ENCODE measurements at regions not wholly inside any gene's neighbourhood (a gene's known extent, or its start where the extent isn't known, plus 50 kb on each side); places are given as distances from the start of the nearest gene placed in this dataset.
"Not testable (repeated sequence)": the region's sequence is repeated elsewhere in the genome, so short reads cannot be mapped to it uniquely, and the experiment has no call there.

GRCh38 chr2:184039493-184039892, 558.8 kb upstream of the ZNF804A start:
- in situ Hi-C loops (cut with HindIII; ENCODE audit: low sequenced_read_pairs): no loop called here
- no peak overlapping the region for H3K4me3 ChIP-seq (ENCODE audit: low read depth, low read length)

DNA sequence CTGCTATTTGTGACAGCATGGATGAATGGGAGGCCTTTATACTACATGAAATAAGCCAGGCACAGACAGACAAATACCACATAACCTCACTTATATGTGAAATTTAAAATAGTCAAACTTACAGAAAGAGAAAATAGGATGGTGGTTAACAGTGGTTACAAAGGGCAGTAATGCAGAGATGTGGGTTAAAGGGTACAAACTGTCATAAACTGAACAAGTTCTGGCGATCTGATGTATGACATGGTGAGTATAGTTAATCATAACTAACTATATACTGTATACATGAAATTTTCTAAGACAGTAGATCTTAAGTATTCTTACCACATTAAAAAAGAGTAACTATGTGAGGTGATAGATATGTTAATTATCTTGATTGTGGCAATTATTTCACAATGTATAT, 558.1 kb upstream of the ZNF804A start:
- in situ Hi-C loops (cut with HindIII; ENCODE audit: low sequenced_read_pairs): no loop called here
- TF ChIP-seq, protein P1, sequence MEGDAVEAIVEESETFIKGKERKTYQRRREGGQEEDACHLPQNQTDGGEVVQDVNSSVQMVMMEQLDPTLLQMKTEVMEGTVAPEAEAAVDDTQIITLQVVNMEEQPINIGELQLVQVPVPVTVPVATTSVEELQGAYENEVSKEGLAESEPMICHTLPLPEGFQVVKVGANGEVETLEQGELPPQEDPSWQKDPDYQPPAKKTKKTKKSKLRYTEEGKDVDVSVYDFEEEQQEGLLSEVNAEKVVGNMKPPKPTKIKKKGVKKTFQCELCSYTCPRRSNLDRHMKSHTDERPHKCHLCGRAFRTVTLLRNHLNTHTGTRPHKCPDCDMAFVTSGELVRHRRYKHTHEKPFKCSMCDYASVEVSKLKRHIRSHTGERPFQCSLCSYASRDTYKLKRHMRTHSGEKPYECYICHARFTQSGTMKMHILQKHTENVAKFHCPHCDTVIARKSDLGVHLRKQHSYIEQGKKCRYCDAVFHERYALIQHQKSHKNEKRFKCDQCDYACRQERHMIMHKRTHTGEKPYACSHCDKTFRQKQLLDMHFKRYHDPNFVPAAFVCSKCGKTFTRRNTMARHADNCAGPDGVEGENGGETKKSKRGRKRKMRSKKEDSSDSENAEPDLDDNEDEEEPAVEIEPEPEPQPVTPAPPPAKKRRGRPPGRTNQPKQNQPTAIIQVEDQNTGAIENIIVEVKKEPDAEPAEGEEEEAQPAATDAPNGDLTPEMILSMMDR (IDR thresholded peaks at IDR 0.05; ENCODE audit: low read depth, low read length): no peak
- no peak overlapping the region for H3K4me3 ChIP-seq (ENCODE audit: low read depth, low read length)
- DNase-seq (ENCODE audit: low read depth, low spot score): no peak

More at GRCh38 chr2:184039493-184039892, 558.8 kb upstream of the ZNF804A start:
- no peak for DNase-seq (ENCODE audit: low read depth, low spot score)
- TF ChIP-seq, protein P1 (IDR thresholded peaks at IDR 0.05; ENCODE audit: low read depth, low read length): no peak

- no peak overlapping the region for H3K4me3 ChIP-seq (ENCODE audit: low read depth, low read length)
- TF ChIP-seq, protein P1 (IDR thresholded peaks at IDR 0.05; ENCODE audit: low read depth, low read length): no peak
- DNase-seq (ENCODE audit: low read depth, low spot score): peak; percentile 9
- in situ Hi-C loops (cut with HindIII; ENCODE audit: low sequenced_read_pairs): no loop called here
These were observed 557.3 kb upstream of the ZNF804A start for GRCh38 chr2:184041077-184041476.

DNA sequence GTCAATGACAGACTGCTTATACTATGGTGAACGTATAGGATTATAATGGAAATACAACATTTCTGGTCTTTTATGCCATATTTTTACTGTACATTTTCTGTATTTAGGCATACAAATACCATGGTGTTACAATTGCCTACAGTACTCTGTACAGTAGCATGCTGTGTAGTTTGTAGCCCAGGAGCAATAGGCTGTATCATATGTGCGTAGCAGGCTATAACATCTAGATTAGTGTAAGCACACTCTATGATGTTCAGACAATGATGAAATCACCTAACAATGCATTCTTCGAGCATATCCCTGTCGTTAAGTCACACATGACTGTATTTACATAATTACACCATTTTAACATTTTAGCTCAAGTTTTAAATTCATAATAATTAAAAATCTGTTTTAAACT, 556.6 kb upstream of the ZNF804A start:
- in situ Hi-C loops (cut with HindIII; ENCODE audit: low sequenced_read_pairs): no loop called here
- no peak overlapping the region for H3K4me3 ChIP-seq (ENCODE audit: low read depth, low read length)
- DNase-seq (ENCODE audit: low read depth, low spot score): no peak
- TF ChIP-seq, protein P1 (IDR thresholded peaks at IDR 0.05; ENCODE audit: low read depth, low read length): no peak

DNA sequence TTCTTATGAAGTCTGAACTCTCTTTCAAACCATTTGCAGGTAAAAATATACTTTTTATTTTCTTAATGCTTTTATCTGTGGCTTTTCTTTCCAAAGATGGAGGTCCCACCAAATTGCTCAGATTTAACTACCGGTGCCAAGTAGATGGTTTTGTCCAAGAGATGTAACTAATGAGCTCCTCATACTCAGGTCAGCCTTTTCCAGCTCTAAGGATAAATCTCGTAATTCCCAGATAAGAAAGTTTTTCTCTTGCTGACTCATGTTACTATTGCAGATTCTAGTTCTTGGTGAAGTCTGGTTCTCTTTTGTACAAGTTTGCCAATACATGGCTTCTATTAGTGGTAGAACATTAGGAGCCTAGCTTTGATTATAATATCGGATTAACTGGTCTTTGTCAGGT, 550.8 kb upstream of the ZNF804A start:
- no peak overlapping the region for H3K4me3 ChIP-seq (ENCODE audit: low read depth, low read length)
- in situ Hi-C loops (cut with HindIII; ENCODE audit: low sequenced_read_pairs): no loop called here
- TF ChIP-seq, protein P1 (IDR thresholded peaks at IDR 0.05; ENCODE audit: low read depth, low read length): no peak
- no peak for DNase-seq (ENCODE audit: low read depth, low spot score)

DNA sequence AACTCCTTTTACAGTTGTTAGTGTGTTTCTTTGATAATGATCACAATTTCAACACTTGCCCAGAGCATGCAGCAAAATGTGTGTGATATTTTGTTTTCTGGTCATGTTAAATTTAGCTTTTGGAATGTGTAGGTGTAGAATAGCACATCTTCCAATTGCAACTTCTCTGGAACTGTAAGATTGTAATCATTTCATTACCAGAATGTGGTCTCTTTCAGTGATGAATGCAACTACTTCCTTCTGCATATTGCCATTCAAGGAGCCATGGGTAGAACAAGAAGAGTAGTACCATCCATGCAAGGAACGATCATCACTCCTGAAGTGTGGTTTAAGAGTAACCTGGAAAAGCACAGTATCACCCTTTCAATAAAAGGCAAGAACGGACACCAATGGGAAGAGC, 548.8 kb upstream of the ZNF804A start:
- TF ChIP-seq, protein P1 (IDR thresholded peaks at IDR 0.05; ENCODE audit: low read depth, low read length): no peak
- H3K4me3 ChIP-seq (ENCODE audit: low read depth, low read length): no peak overlapping the region
- DNase-seq (ENCODE audit: low read depth, low spot score): no peak
- in situ Hi-C loops (cut with HindIII; ENCODE audit: low sequenced_read_pairs): no loop called here

DNA sequence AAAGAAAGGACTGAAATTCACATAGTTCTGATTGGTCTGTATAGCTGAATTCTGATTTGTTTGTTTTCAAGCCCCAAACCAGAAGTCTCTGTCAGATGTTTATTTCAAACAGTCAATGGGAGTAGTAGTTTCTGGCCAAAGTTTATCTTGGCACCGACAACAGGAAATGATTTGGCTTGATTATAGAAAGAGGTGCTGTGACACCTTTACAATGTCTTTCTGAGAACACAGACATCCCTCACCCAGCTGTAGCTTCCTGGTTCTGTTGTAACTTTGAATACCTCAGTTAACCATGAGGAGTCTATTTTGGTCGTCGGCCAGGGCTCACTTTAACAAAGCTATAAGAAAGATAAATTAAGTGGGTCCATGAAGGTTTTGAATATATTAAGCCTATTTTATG, 545.0 kb upstream of the ZNF804A start:
- no peak overlapping the region for H3K4me3 ChIP-seq (ENCODE audit: low read depth, low read length)
- TF ChIP-seq, protein P1 (IDR thresholded peaks at IDR 0.05; ENCODE audit: low read depth, low read length): no peak
- in situ Hi-C loops (cut with HindIII; ENCODE audit: low sequenced_read_pairs): no loop called here
- peak; percentile 13 for DNase-seq (ENCODE audit: low read depth, low spot score)

DNA sequence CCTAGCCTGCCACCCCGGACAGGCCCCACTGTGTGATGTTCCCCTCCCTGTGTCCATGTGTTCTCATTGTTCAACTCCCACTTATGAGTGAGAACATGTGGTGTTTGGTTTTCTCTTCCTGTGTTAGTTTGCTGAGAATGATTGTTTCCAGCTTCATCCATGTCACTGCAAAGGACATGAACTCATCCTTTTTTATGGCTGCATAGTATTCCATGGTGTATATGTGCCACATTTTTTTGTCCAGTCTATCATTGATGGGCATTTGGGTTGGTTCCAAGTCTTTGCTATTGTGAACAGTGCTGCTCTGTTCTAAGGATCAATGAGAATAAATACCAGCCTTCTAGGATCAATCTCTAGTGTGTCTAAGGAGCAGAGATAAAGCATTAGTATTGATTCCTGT, 543.9 kb upstream of the ZNF804A start:
- H3K4me3 ChIP-seq (ENCODE audit: low read depth, low read length); in situ Hi-C loops (cut with HindIII; ENCODE audit: low sequenced_read_pairs); DNase-seq (ENCODE audit: low read depth, low spot score): not testable (repeated sequence)
